H7 (cell line): ENCODE measurements at regions not wholly inside any gene's neighbourhood (a gene's known extent, or its start where the extent isn't known, plus 50 kb on each side); places are given as distances from the start of the nearest gene placed in this dataset.

Source experiments
- DNase-seq: peaks from one replicate; pipeline ENCODE4 v3.0.0; 2012
- H3K27me3 ChIP-seq: 2 replicates; pipeline ENCODE4 v1.6.0; 2011; ENCODE audit warnings: mild to moderate bottlenecking, low read length; ENCODE audit not compliant: control insufficient read depth, insufficient read depth
- H3K36me3 ChIP-seq: replicated peaks from 2 replicates; pipeline ENCODE4 v1.5.1; 2011; ENCODE audit warnings: low read length; ENCODE audit not compliant: control insufficient read depth, insufficient read depth
- H3K4me3 ChIP-seq: 2 replicates; pipeline ENCODE4 v1.5.1; 2011; ENCODE audit warnings: low read depth, mild to moderate bottlenecking, control low read depth, low read length, moderate library complexity; ENCODE audit not compliant: insufficient read depth

DNA sequence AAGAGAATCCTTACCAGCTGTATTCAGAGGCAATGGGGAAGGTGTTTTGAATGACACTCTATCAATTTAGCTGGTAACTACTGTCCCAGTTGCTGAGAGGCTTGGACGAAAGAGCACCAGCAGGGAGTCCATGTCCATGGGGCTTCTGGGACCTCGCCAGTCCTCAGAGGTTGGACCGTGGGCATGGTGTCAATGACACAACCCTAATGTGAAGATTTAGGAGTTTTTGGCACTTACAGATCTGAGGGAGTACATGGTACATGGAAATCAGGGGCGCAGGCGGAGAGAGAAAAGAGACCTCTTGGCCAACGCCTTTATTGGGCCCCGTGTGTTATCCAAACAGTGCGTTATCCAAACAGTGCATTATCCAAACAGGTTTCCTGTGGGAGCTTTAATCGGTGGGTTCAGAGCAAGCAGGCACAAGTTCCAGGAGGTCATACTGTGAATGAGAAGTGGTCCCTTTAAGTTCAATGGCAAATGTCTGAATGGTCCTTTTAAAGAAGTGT is 169.1 kb upstream of the B3GAT1 start:
- no peaks in the 10 kb centered on the region for H3K36me3 ChIP-seq
- no peaks in the 10 kb centered on the region for H3K27me3 ChIP-seq
- no peak for DNase-seq
- H3K4me3 ChIP-seq, result no peak overlapping the region

- no peaks in the 10 kb centered on the region for H3K27me3 ChIP-seq
- DNase-seq, result peak; percentile 16
- H3K4me3 ChIP-seq, result no peak overlapping the region
- H3K36me3 ChIP-seq, result no peaks in the 10 kb centered on the region
These were observed 168.6 kb upstream of the B3GAT1 start for GRCh38 chr11:134580610-134580975.

DNA sequence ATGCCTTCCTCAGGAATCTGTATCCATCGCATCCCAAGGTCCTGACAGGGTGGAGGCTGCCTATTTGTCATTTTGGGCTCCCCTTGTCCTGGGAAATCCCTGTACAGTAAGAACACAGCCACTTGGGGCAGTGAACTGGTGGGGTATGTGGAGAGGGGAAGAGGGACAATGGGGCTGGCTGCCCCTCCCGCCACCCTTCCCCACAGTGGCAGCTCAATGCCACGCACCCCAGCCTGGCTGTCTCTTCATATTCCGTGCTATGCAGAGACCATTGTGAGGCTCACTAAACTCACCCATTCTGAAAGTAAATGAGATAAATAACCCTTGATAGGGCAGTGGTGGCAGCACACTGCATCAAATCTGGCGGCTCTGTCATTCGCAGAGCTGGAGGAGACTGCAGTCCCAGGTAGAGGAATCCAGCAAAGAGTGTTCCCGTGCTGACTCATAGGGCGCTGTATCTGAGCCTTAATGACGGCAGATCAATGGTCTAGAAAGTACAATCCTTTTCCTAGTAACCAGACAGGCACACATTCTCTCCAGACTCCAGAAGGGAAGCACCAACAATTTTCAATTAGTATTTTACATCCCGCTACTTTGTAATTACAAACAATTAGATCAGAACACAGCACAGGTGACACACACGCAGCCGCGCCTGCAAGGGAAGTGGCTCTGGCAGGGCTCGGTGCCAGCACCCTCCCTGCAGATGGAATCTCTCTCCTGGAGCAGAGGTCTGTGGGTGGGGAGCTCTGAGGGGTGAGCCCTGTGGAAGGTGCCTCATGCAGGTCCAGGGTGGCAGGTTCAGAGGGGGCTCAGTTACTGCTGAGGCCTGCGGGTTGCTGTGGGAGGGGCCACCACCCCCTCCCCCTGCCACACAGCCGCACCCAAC is 167.9 kb upstream of the B3GAT1 start:
- H3K36me3 ChIP-seq, result no peaks in the 10 kb centered on the region
- peak; percentile 52 for DNase-seq

DNA sequence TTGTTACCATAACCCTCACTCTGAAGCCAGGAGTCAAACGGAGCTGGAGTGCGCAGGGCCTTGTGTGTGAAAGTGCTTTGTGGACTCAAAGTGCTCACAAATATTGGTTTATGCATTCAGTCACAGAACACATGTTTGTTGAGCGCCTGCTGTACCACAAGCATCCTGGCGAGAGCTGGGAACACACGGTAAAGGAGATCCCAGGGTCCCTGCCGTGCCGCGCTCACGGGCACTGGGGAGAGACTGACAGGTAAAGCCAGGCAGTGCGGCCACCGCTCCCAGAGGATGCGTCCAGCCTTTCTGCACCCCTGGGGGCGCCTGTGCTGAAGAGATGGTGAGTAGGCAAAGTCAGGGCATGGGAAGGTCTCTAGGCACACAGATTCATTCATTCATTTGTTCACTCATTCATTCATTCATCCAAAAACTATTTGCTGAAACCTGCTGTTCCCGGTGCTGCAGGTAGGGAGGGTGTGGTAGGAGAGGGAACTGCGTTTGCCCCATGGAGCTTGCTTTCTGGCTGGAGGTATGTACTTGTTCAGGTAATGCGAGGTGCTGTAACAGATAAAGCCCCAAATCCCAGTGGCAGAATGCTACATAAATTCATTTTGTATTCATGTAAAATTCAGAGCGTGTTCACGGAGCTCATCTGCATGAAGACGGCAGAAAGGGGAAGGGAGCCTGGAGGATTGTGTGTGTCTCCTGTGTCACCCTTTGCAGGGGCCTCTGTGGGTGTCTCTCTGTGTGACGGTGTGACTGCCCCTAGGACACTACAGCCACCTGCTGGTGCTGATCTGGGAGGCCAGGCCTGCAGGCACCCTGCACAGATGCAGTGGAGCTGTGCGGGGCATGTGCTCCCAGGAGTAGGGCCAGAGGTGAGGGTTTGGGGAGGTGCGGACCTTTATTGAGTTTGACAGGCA is 167.0 kb upstream of the B3GAT1 start:
- Histone ChIP-seq H3K36me3 (no peaks in the 10 kb centered on the region), H3K4me3 (no peak overlapping the region), H3K27me3 (no peaks in the 10 kb centered on the region; the same call in 1 of the 2 replicates)
- DNase-seq, result no peak

More for the DNA sequence above, 167.9 kb upstream of the B3GAT1 start:
- Histone ChIP-seq H3K27me3 (no peaks in the 10 kb centered on the region; the same call in 1 of the 2 replicates), H3K4me3 (no peak overlapping the region)

DNA sequence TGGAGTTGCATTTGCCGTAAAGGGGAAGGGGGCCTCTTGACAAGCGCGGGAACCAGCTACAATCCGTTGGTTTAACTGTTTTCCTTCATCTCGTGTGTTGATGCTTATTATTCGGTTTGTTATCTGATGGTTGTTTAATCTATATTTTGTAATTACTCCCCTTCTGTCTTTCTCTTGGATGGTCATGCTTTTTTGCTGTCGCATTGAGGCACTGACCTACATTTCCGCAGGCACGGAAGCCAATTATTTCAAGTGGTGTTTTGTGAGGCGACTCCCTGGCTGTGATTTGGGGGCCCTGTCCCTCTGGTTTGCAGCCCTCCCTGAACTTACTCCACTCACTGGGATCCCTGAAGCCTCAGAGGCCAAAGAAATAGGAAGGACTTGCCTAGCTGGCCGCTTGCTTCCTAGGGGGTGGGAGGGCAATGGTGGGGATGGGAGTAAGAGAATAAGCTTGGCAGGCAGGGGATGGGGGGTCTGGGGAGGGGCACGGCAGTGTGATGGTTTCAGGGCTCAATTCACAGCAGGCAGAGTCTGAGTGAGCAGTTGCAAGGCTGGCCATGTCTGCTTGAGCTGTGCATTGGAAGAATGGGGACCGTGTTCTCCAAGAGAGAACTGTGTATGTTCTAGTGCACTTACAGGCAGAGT is 165.8 kb upstream of the B3GAT1 start:
- H3K4me3 ChIP-seq, result no peak overlapping the region
- no peak for DNase-seq
- H3K36me3 ChIP-seq, result no peaks in the 10 kb centered on the region
- no peaks in the 10 kb centered on the region; the same call in 1 of the 2 replicates for H3K27me3 ChIP-seq

- Histone ChIP-seq H3K27me3 (no peaks in the 10 kb centered on the region; the same call in 1 of the 2 replicates), H3K36me3 (no peaks in the 10 kb centered on the region), H3K4me3 (no peak overlapping the region)
- no peak for DNase-seq
These were observed 164.7 kb upstream of the B3GAT1 start for GRCh38 chr11:134576721-134577171.

- Histone ChIP-seq H3K27me3 (no peaks in the 10 kb centered on the region; the same call in 1 of the 2 replicates), H3K36me3 (no peaks in the 10 kb centered on the region), H3K4me3 (no peak overlapping the region)
- no peak for DNase-seq
These were observed 164.2 kb upstream of the B3GAT1 start for GRCh38 chr11:134576286-134576685.

GRCh38 chr11:134575504-134576230 is 163.6 kb upstream of the B3GAT1 start:
- no peaks in the 10 kb centered on the region; the same call in 1 of the 2 replicates for H3K27me3 ChIP-seq
- no peaks in the 10 kb centered on the region for H3K36me3 ChIP-seq
- no peak overlapping the region for H3K4me3 ChIP-seq
- DNase-seq, result no peak

GRCh38 chr11:134574947-134575346 is 162.9 kb upstream of the B3GAT1 start:
- Histone ChIP-seq H3K36me3 (no peaks in the 10 kb centered on the region), H3K27me3 (no peaks in the 10 kb centered on the region; the same call in 1 of the 2 replicates), H3K4me3 (no peak overlapping the region)
- DNase-seq, result no peak

DNA sequence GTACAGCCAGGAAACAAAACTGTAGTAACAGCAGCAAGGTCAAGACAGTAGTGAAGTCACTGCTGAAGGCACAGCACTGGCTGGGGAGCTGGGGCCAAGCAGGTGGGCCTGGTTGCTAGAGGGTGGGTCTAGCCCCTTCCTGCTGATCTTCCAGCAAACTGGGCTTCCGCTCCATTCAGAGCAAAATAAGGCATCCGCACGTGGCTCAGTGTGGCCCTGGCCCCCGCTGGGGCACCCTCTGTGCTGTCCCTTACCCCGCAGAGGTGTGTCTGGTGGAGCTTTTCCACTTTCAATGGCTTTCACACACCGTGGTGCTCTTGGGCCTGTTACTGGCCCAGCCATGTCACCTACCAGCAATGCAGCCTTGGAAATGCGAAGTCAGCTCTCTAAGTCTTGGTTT is 162.4 kb upstream of the B3GAT1 start:
- H3K27me3 ChIP-seq, result no peaks in the 10 kb centered on the region; the same call in 1 of the 2 replicates
- peak; percentile 9 for DNase-seq

GRCh38 chr11:134573857-134574256 is 161.8 kb upstream of the B3GAT1 start:
- peak; percentile 19 for DNase-seq
- Histone ChIP-seq H3K4me3 (no peak overlapping the region), H3K36me3 (no peaks in the 10 kb centered on the region), H3K27me3 (no peaks in the 10 kb centered on the region; the same call in 1 of the 2 replicates)

More for the DNA sequence above, 162.4 kb upstream of the B3GAT1 start:
- Histone ChIP-seq H3K4me3 (no peak overlapping the region), H3K36me3 (no peaks in the 10 kb centered on the region)

- no peaks in the 10 kb centered on the region for H3K36me3 ChIP-seq
- peak; percentile 31 for DNase-seq
- H3K4me3 ChIP-seq, result no peak overlapping the region
- H3K27me3 ChIP-seq, result no peaks in the 10 kb centered on the region; the same call in 1 of the 2 replicates
These were observed 161.0 kb upstream of the B3GAT1 start for GRCh38 chr11:134572741-134573675.

DNA sequence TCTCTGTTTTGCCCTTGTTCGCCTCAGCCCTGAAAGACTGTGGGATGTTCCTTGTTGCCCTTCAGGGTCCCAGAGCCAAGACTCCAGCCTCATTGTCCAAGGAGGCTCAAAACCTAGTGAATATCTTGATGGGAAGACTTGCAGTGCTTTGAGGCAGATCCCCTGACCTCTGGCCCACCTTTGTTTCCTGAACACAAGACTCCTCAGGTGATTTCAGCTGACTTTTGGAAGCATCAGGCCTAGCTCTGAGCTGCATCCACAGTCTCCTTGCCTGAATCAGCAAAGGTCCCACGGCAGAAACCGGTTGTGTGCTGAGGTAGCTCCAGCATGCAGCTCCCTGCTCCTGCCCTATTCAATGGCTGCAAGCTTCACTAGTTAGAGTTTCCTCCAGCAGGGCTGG is 159.3 kb upstream of the B3GAT1 start:
- Histone ChIP-seq H3K27me3 (no peaks in the 10 kb centered on the region; the same call in 1 of the 2 replicates), H3K36me3 (no peaks in the 10 kb centered on the region), H3K4me3 (no peak overlapping the region)
- DNase-seq, result peak; percentile 25
